ENCODE measurements at regions not wholly inside any gene's neighbourhood (a gene's known extent, or its start where the extent isn't known, plus 50 kb on each side); places are given as distances from the start of the nearest gene placed in this dataset.

- TF ChIP-seq POLR2A (IDR thresholded peaks at IDR 0.05; ENCODE audit: low read length) (no peak), GATA1 (IDR thresholded peaks at IDR 0.05; ENCODE audit: low read depth, low read length) (no peak)
These were observed 189.3 kb upstream of the LRP1B start for GRCh38 chr2:142320067-142320466.
